Mucosa of rectum (tissue), 2 donors: ENCODE measurements at regions not wholly inside any gene's neighbourhood (a gene's known extent, or its start where the extent isn't known, plus 50 kb on each side); places are given as distances from the start of the nearest gene placed in this dataset.

Experiments
- H3K27ac ChIP-seq, 2 donors: one replicate each; pipeline ENCODE4 v1.7.0; 2013; ENCODE audit warnings: inconsistent platforms in 2 of 2, low read depth in 2 of 2, low read length in 2 of 2
- H3K27me3 ChIP-seq, 2 donors: one replicate each; pipeline ENCODE4 v1.7.0; 2013; ENCODE audit warnings: low read length in 2 of 2; ENCODE audit not compliant: control insufficient read depth in 2 of 2, insufficient read depth in 2 of 2
- H3K36me3 ChIP-seq, 2 donors: one replicate each; pipeline ENCODE4 v1.7.0; 2013; ENCODE audit warnings: low read length in 2 of 2; ENCODE audit not compliant: control insufficient read depth in 2 of 2, insufficient read depth in 2 of 2
- H3K4me1 ChIP-seq, 2 donors: one replicate each; pipeline ENCODE4 v1.7.0; 2013; ENCODE audit warnings: low read length in 2 of 2, mild to moderate bottlenecking in 1 of 2; ENCODE audit not compliant: control insufficient read depth in 2 of 2, insufficient read depth in 2 of 2
- H3K4me3 ChIP-seq, 2 donors: one replicate each; pipeline ENCODE4 v1.7.0; 2013; ENCODE audit warnings: low read length in 2 of 2
- H3K9ac ChIP-seq, 2 donors: one replicate each; pipeline ENCODE4 v1.7.0; 2013; ENCODE audit warnings: low read length in 2 of 2, low read depth in 1 of 2, mild to moderate bottlenecking in 1 of 2
- H3K9me3 ChIP-seq, 2 donors: one replicate each; pipeline ENCODE4 v1.7.0; 2013; ENCODE audit warnings: low read length in 2 of 2; ENCODE audit not compliant: control insufficient read depth in 2 of 2
- donor health status: healthy.
- donor health status: Normal muscosa, but diverticular disease.

- Histone ChIP-seq H3K9me3 (no peaks in the 10 kb centered on the region), H3K9ac (no peak overlapping the region), H3K36me3 (no peaks in the 10 kb centered on the region), H3K4me3 (no peak overlapping the region), H3K27me3 (no peaks in the 10 kb centered on the region), H3K4me1 (no peaks in the 10 kb centered on the region), H3K27ac (no peak overlapping the region)
Observed at GRCh38 chr13:68944272-68944671, 1163.4 kb upstream of the ATXN8OS start.

- Histone ChIP-seq H3K4me3 (no peak overlapping the region), H3K27me3 (no peaks in the 10 kb centered on the region), H3K9me3 (no peaks in the 10 kb centered on the region), H3K9ac (no peak overlapping the region), H3K27ac (no peak overlapping the region), H3K4me1 (no peaks in the 10 kb centered on the region), H3K36me3 (no peaks in the 10 kb centered on the region)
Observed at GRCh38 chr13:68940049-68940448, 1167.6 kb upstream of the ATXN8OS start.

DNA sequence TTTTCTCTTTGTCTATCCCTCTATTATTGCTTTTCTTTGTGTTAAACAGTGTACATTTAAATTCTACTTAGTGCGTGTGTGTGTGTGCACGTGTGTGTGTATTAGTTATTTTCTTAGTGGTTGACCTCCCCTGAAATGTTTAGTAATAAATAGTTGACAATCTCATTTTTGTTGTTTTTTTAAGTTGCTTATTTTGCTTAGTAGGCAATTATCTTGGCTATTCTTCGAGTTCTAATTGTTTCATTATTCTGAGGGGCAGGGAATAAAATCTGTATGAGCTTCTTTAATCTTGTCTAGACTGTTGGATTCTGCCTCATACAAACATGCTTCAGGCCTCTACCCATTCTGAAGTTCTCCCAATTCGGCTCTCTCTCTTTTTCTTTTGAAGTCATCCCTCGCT, 1169.0 kb upstream of the ATXN8OS start:
- Histone ChIP-seq H3K9ac (no peak overlapping the region), H3K27ac (no peak overlapping the region), H3K9me3 (no peaks in the 10 kb centered on the region), H3K4me3 (no peak overlapping the region), H3K36me3 (no peaks in the 10 kb centered on the region), H3K27me3 (no peaks in the 10 kb centered on the region), H3K4me1 (no peaks in the 10 kb centered on the region)

DNA sequence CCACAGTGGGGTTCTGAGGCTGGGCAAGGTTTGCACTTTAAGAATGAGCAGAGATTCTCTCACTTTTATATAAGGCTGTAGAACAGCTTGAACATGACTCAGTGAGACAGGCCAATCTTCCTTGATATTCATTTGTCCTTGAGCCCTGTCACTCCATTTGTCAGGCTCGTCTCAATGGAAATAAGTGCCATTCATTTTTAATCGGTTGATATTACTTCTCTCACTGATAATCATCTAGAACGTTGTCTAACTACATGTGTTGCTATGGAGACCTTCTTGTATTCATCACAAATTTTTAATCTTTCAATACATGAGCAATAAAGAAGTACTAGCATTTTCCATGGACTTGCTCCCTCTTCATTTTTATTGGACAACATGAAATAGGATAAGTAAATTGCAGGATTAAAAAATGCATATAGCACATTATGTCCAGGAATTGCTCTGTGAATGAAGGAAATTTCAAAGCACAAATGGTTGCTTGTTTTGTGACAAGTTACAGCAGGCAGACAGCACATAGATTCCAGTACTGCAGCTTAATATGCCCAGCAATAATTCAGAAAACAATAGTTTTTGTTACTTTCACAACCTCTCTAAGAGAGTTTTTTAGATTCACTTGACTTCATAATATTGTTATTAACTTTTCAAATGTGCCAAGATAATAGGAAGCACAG, 1178.4 kb upstream of the ATXN8OS start:
- Histone ChIP-seq H3K27ac (no peak overlapping the region), H3K4me1 (no peaks in the 10 kb centered on the region), H3K36me3 (no peaks in the 10 kb centered on the region), H3K9me3 (no peaks in the 10 kb centered on the region), H3K4me3 (no peak overlapping the region), H3K27me3 (no peaks in the 10 kb centered on the region), H3K9ac (no peak overlapping the region)

DNA sequence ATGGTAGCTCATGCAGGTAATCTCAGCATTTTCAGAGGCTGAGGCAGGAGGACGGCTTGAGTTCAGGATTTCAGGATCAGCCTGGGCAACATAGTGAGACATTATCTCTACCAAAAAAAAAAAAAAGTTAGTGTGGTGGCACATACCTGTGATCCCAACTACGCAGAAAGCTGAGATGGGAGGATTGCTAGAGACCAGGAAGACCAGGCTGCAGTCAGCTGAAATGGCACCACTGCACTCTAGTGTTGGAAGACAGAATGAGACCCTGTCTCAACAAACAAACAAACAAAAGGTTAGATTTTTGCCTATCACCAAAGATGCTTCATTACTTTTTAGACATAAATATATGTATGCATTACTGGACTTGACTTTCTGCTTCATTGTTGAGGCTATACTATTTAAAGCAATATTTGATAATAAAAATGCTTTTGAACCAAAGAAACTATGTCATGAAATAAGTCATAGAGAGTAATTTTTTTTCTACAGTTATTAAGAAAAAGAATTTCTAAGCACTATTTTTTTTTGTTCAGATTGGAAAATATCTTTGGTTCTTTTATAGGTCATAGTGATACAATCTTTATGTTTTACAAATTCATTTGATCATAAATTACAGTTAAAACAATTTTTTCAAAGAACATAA, 1180.1 kb upstream of the ATXN8OS start:
- H3K36me3 ChIP-seq: no peaks in the 10 kb centered on the region
- H3K9ac ChIP-seq: no peak overlapping the region
- H3K27me3 ChIP-seq: no peaks in the 10 kb centered on the region
- no peak overlapping the region for H3K4me3 ChIP-seq
- H3K9me3 ChIP-seq: no peaks in the 10 kb centered on the region
- no peak overlapping the region for H3K27ac ChIP-seq
- H3K4me1 ChIP-seq: no peaks in the 10 kb centered on the region

DNA sequence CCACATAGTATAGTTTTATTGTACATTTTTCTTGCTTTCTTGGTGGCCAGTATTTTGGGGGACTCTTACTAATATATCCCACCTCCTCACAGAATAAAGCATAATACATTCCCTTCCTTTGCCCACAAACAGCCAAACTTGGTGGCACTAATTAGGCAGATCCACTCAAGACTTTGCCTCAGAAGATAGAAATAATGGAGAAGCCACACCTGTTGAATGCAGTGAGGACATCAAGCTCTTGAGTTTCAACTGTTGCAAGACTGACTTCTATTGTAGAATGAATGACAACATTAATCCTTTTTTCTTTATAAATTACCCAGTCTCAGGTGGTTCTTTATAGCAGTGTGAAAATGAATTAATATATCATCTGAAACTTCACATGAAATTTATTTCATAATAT, 1183.6 kb upstream of the ATXN8OS start:
- no peaks in the 10 kb centered on the region for H3K9me3 ChIP-seq
- no peaks in the 10 kb centered on the region for H3K27me3 ChIP-seq
- H3K36me3 ChIP-seq: no peaks in the 10 kb centered on the region
- no peak overlapping the region for H3K27ac ChIP-seq
- H3K4me1 ChIP-seq: no peaks in the 10 kb centered on the region
- no peak overlapping the region for H3K4me3 ChIP-seq
- no peak overlapping the region for H3K9ac ChIP-seq

- no peak overlapping the region for H3K9ac ChIP-seq
- H3K27ac ChIP-seq: no peak overlapping the region
- H3K36me3 ChIP-seq: no peaks in the 10 kb centered on the region
- no peak overlapping the region for H3K4me3 ChIP-seq
- no peaks in the 10 kb centered on the region for H3K9me3 ChIP-seq
- H3K4me1 ChIP-seq: no peaks in the 10 kb centered on the region
- no peaks in the 10 kb centered on the region for H3K27me3 ChIP-seq
Observed at GRCh38 chr13:68908879-68909278, 1198.7 kb upstream of the ATXN8OS start.

- Histone ChIP-seq H3K36me3 (no peaks in the 10 kb centered on the region), H3K27ac (no peak overlapping the region), H3K9me3 (no peaks in the 10 kb centered on the region), H3K27me3 (no peaks in the 10 kb centered on the region), H3K4me1 (no peaks in the 10 kb centered on the region), H3K4me3 (no peak overlapping the region), H3K9ac (no peak overlapping the region)
Observed at GRCh38 chr13:68905186-68905585, 1202.4 kb upstream of the ATXN8OS start.

DNA sequence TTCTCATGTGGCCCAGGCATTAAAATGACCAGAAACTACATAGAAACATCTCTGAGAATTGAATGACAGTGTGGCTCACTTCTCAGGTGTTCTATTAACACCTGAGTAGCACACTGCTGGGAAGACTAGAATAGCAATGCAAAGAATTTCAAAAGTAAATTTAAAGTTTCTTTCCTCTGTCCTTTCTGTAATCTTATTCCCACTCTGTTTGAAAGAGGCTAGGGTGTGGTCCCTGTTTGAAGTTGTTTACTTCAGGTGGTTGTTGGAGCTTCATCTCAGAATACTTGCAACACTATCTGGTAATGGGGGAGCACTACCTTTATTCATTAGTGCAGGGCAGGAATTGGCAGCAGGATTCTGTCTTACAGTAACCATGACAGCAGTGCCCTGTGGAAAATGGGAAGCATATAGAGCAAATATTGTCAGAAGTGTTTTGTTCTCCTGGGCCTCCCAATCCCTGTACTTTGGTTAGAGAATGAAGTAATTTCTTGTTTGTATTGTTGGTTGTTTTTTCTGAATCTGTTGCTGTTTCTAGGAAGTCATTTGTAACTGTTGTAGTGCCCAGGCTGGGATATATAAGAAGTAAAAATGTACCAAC, 1210.2 kb upstream of the ATXN8OS start:
- Histone ChIP-seq H3K9me3 (no peaks in the 10 kb centered on the region), H3K4me3 (no peak overlapping the region), H3K27me3 (no peaks in the 10 kb centered on the region)

GRCh38 chr13:68895696-68896095, 1211.9 kb upstream of the ATXN8OS start:
- no peak overlapping the region for H3K9ac ChIP-seq
- H3K9me3 ChIP-seq: no peaks in the 10 kb centered on the region
- H3K36me3 ChIP-seq: no peaks in the 10 kb centered on the region
- H3K27me3 ChIP-seq: no peaks in the 10 kb centered on the region
- H3K4me3 ChIP-seq: no peak overlapping the region
- H3K27ac ChIP-seq: no peak overlapping the region
- no peaks in the 10 kb centered on the region for H3K4me1 ChIP-seq

More for the DNA sequence above, 1210.2 kb upstream of the ATXN8OS start:
- Histone ChIP-seq H3K9ac (no peak overlapping the region), H3K36me3 (no peaks in the 10 kb centered on the region), H3K4me1 (no peaks in the 10 kb centered on the region), H3K27ac (no peak overlapping the region)
